Hepatocyte (in vitro differentiated cells): ENCODE measurements at regions not wholly inside any gene's neighbourhood (a gene's known extent, or its start where the extent isn't known, plus 50 kb on each side); places are given as distances from the start of the nearest gene placed in this dataset.

Experiments
- CTCF ChIP-seq: fragments of 200-600 bp; sonication (generic); IDR thresholded peaks from 2 replicates; pipeline ENCODE4 v1.5.1; 2016; ENCODE audit warnings: antibody characterized with exemption, mild to moderate bottlenecking; ENCODE audit not compliant: poor library complexity
- EZH2 ChIP-seq: fragments of 200-600 bp; sonication (generic); IDR thresholded peaks from 2 replicates; pipeline ENCODE4 v1.6.1; 2016; ENCODE audit warnings: antibody characterized with exemption, mild to moderate bottlenecking, borderline replicate concordance
- EZH2phosphoT487 ChIP-seq: fragments of 200-600 bp; sonication (generic); IDR thresholded peaks from one replicate; pipeline ENCODE4 v1.6.1; 2018; ENCODE audit warnings: antibody characterized with exemption, mild to moderate bottlenecking, low read depth, moderate library complexity; ENCODE audit not compliant: unreplicated experiment, severe bottlenecking

DNA sequence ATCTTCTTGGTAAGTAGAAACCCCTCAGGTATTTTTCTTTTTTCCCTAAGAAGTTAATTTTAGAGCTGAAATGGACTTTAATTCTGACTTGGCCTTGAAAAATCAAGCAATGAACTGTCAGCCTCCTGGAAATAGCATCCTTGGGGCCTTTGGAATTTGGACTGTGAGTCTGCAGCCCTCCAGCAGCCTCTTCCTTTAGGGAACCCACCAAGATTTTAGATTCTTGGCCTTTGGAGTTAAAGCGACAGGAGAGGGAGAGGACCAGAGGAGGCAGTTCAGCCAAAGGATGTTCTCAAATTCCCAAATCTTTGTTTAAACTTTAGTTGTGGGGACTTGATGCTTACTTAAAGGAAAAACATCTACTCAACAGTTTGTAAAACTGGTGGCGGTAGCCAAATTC lies 288.6 kb downstream of the AACS start:
- no peak for TF ChIP-seq CTCF
- no peak for TF ChIP-seq EZH2phosphoT487
- TF ChIP-seq EZH2, result no peak
